Endothelial cell of umbilical vein (primary cell): ENCODE measurements at regions not wholly inside any gene's neighbourhood (a gene's known extent, or its start where the extent isn't known, plus 50 kb on each side); places are given as distances from the start of the nearest gene placed in this dataset.

ENCODE experiments used
- BruUV-seq: library from RNA; stranded (reverse); fragments of 400-500 nt; replicated peaks from 2 replicates; lab custom pipeline; 2021; lab: Mats Ljungman, UMichigan
- CTCF ChIA-PET: fragments of 300-600, 350-600 bp; sonication (Branson Sonifier 250); formaldehyde crosslinking; loops from one replicate; lab custom pipeline; 2021; ENCODE audit warnings: antibody characterized with exemption, inconsistent platforms; lab: Charles Lee
- POLR2A ChIA-PET: fragments of 300-600, 350-600 bp; sonication (Branson Sonifier 250); formaldehyde crosslinking; loops from one replicate; lab custom pipeline; 2021; ENCODE audit warnings: antibody characterized with exemption, inconsistent platforms; lab: Charles Lee
- DNase-seq: peaks from one replicate; pipeline ENCODE4 v3.0.0-alpha.2; 2011; ENCODE audit warnings: low read depth, low spot score
- FAIRE-seq: peaks from 2 replicates; lab custom pipeline; 2011; peaks lifted over from hg19 to GRCh38; lab: Jason Lieb, UNC
- H2AFZ ChIP-seq: 2 replicates; pipeline ENCODE4 v1.6.0; 2012; ENCODE audit warnings: low read depth, low read length, control low read depth, inconsistent platforms
- H3K27ac ChIP-seq: 2 replicates; pipeline ENCODE4 v1.5.1; 2011; ENCODE audit warnings: low read depth, mild to moderate bottlenecking, control low read depth, low read length, moderate library complexity; ENCODE audit not compliant: insufficient read depth
- H3K27me3 ChIP-seq, 2 experiments: 2 replicates each; pipeline versions ENCODE4 v1.6.0 to v1.6.1; 2011; ENCODE audit warnings: low read length in 2 of 2, mixed read lengths in 1 of 2; ENCODE audit not compliant: control insufficient read depth in 2 of 2, insufficient read depth in 2 of 2
- H3K36me3 ChIP-seq, 2 experiments: 2 replicates in 1 of 2; 3 replicates in 1 of 2; pipeline ENCODE4 v1.5.1; 2011; ENCODE audit warnings: low read length in 2 of 2, mild to moderate bottlenecking in 1 of 2, moderate library complexity in 1 of 2; ENCODE audit not compliant: control insufficient read depth in 2 of 2, insufficient read depth in 2 of 2; ENCODE audit errors: extremely low read depth in 1 of 2
- H3K4me1 ChIP-seq: 3 replicates; pipeline ENCODE4 v1.5.1; 2011; ENCODE audit warnings: mild to moderate bottlenecking, low read length; ENCODE audit not compliant: control insufficient read depth, insufficient read depth; ENCODE audit errors: extremely low read depth
- H3K4me2 ChIP-seq: 2 replicates; pipeline ENCODE4 v1.6.1; 2011; ENCODE audit warnings: low read length, control low read depth, mixed read lengths; ENCODE audit not compliant: insufficient read depth
- H3K4me3 ChIP-seq, 3 experiments: fragments of 200-600 bp in 1 of 3; sonication (generic), shearing (Covaris generic) in 1 of 3; replicated peaks in 1 of 3; 2 replicates each; pipeline ENCODE4 v1.5.1; 2011 to 2016; ENCODE audit warnings: control low read depth in 3 of 3, low read length in 3 of 3, mild to moderate bottlenecking in 2 of 3, inconsistent platforms in 1 of 3, low read depth in 1 of 3, moderate library complexity in 1 of 3; ENCODE audit not compliant: insufficient read depth in 1 of 3
- H3K79me2 ChIP-seq: 2 replicates; pipeline ENCODE4 v1.6.0; 2012; ENCODE audit warnings: low read length, inconsistent platforms; ENCODE audit not compliant: control insufficient read depth, insufficient read depth
- H3K9ac ChIP-seq: replicated peaks from 2 replicates; pipeline ENCODE3; 2011; ENCODE audit warnings: low read length, control low read depth; ENCODE audit not compliant: insufficient read depth; ENCODE audit errors: extremely low read depth
- H3K9me1 ChIP-seq: replicated peaks from 3 replicates; pipeline ENCODE4 v1.6.0; 2011; ENCODE audit warnings: mild to moderate bottlenecking, low read length; ENCODE audit not compliant: control insufficient read depth, insufficient read depth; ENCODE audit errors: extremely low read depth
- H3K9me3 ChIP-seq: replicated peaks from 2 replicates; pipeline ENCODE4 v1.5.1; 2012; ENCODE audit warnings: low read length, inconsistent platforms; ENCODE audit not compliant: control insufficient read depth, insufficient read depth
- H4K20me1 ChIP-seq: replicated peaks from 2 replicates; pipeline ENCODE3; 2011; ENCODE audit warnings: mild to moderate bottlenecking, low read length; ENCODE audit not compliant: control insufficient read depth, insufficient read depth; ENCODE audit errors: extremely low read depth
- EZH2 ChIP-seq: IDR thresholded peaks from 2 replicates; pipeline ENCODE4 v1.6.1; 2012; ENCODE audit warnings: borderline replicate concordance, low read depth, mild to moderate bottlenecking, moderate library complexity, low read length, inconsistent platforms; ENCODE audit not compliant: severe bottlenecking
- FOS ChIP-seq: IDR thresholded peaks from 2 replicates; pipeline ENCODE4 v1.6.1; 2011; ENCODE audit warnings: mild to moderate bottlenecking, low read length, moderate library complexity, borderline replicate concordance; ENCODE audit not compliant: insufficient read depth
- GATA2 ChIP-seq: IDR thresholded peaks from 2 replicates; pipeline ENCODE4 v1.7.0; 2011; ENCODE audit warnings: low read depth, mild to moderate bottlenecking, moderate library complexity, mixed read lengths, low read length; ENCODE audit not compliant: insufficient read length, insufficient read depth
- JUN ChIP-seq: IDR thresholded peaks from 2 replicates; pipeline ENCODE4 v1.6.1; 2011; ENCODE audit warnings: borderline replicate concordance, low read depth; ENCODE audit not compliant: insufficient read length, insufficient read depth
- POLR2A ChIP-seq: IDR thresholded peaks from 2 replicates; pipeline ENCODE4 v1.6.1; 2012; ENCODE audit warnings: low read depth, mild to moderate bottlenecking, control low read depth, low read length
- dilution Hi-C: fragments of 300-500 bp; cut with MboI; formaldehyde crosslinking; loops from one replicate; pipeline ENCODE4 v1.15.0; 2019; ENCODE audit warnings: low sequenced_read_pairs; ENCODE audit not compliant: extremely low pct_ligation_motif_present
- intact Hi-C: fragments of 100-400 bp; cut with micrococcal nuclease; formaldehyde crosslinking; loops from one replicate; pipeline ENCODE4 v1.10.0; 2022
- TF ChIP-seq, protein P1 (sequence below), 2 donors: IDR thresholded peaks; 1 replicate in 1 of 2; 2 replicates in 1 of 2; pipeline ENCODE4 v1.5.1; 2011; ENCODE audit warnings: low read length in 2 of 2, mild to moderate bottlenecking in 2 of 2, moderate library complexity in 2 of 2, control low read depth in 1 of 2, inconsistent platforms in 1 of 2, low read depth in 1 of 2; ENCODE audit not compliant: insufficient read depth in 1 of 2; ENCODE audit errors: extremely low read depth in 1 of 2

- Histone ChIP-seq H3K9ac (no peak overlapping the region), H3K4me1 (peaks cover 53% of the 10 kb centered on the region), H3K9me3 (no peaks in the 10 kb centered on the region), H3K9me1 (no peaks in the 10 kb centered on the region), H3K79me2 (no peaks in the 10 kb centered on the region), H3K27me3 (no peaks in the 10 kb centered on the region), H2AFZ (no peak overlapping the region), H3K27ac (no peak overlapping the region), H3K4me3 (no peak overlapping the region), H4K20me1 (no peaks in the 10 kb centered on the region), H3K4me2 (no peak overlapping the region), H3K36me3 (no peaks in the 10 kb centered on the region)
- intact Hi-C loops = no loop called here
- FAIRE-seq (no peak), DNase-seq (no peak)
- POLR2A ChIA-PET = no interaction called here
- CTCF ChIA-PET = interaction anchor here (1.1 to 1.8 kb wide), 3 partner anchors 24 to 80 kb away, joined by 4 to 8 read pairs (median 5); no protein-coding TSS in a partner anchor
- peak; percentile 29 for TF ChIP-seq GATA2
- TF ChIP-seq, protein P1, sequence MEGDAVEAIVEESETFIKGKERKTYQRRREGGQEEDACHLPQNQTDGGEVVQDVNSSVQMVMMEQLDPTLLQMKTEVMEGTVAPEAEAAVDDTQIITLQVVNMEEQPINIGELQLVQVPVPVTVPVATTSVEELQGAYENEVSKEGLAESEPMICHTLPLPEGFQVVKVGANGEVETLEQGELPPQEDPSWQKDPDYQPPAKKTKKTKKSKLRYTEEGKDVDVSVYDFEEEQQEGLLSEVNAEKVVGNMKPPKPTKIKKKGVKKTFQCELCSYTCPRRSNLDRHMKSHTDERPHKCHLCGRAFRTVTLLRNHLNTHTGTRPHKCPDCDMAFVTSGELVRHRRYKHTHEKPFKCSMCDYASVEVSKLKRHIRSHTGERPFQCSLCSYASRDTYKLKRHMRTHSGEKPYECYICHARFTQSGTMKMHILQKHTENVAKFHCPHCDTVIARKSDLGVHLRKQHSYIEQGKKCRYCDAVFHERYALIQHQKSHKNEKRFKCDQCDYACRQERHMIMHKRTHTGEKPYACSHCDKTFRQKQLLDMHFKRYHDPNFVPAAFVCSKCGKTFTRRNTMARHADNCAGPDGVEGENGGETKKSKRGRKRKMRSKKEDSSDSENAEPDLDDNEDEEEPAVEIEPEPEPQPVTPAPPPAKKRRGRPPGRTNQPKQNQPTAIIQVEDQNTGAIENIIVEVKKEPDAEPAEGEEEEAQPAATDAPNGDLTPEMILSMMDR (IDR thresholded peaks at IDR 0.05; ENCODE audit: extremely low read depth in 1 of 2, insufficient read depth in 1 of 2, low read depth in 1 of 2, low read length in 2 of 2) = no peak
- dilution Hi-C loops = loop anchor here (10.0 to 25.0 kb wide), 2 partner anchors 49 to 124 kb away; partner anchors contain the start of gene NCOR2
- BruUV-seq = no TSS peak
Measured at GRCh38 chr12:124685689-124686369, 118.4 kb upstream of the NCOR2 start.

DNA sequence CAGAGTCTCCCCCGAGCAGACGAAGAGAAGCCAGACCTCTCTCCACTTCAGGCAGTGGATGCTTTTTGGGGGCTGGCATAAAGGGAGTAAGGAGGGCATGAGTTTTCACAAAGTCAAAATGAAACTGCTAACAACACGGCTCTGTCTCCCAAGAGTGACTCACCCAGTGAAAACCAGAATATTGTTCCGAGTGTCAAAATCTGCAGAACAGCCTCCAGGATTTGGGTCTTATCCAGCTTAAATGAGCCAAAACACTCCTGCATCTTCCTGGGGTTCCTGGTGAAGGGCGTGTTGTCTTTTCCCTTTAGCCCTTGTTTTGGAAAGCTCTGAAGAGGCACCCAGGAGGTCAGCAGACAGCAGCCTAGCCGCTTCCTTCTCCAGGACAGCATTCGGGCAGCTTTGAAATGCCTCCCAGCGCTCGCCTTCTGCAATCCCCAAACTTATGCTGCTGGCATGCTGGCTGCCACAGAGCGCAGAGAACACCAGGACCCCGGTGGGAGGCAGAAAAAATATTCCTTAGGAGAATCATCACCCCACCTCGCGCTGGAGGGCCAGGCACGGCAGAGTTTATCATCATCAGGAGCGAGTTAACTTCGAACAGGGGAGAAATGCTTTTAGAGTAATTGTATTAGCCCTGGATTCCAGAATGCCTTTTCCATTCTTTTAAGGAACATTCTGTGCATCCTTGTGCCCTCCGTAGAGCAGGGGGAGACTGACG is 117.7 kb upstream of the NCOR2 start:
- Histone ChIP-seq H3K9me1 (no peaks in the 10 kb centered on the region), H3K4me1 (peaks cover 56% of the 10 kb centered on the region), H2AFZ (peak overlapping the region; percentile 35), H3K9me3 (no peaks in the 10 kb centered on the region), H4K20me1 (no peaks in the 10 kb centered on the region), H3K9ac (peak overlapping the region; percentile 12), H3K36me3 (no peaks in the 10 kb centered on the region), H3K27ac (peak overlapping the region; percentile 63), H3K79me2 (no peaks in the 10 kb centered on the region), H3K4me3 (no peak overlapping the region), H3K4me2 (peak overlapping the region; percentile 38), H3K27me3 (no peaks in the 10 kb centered on the region)
- POLR2A ChIA-PET = no interaction called here
- DNase-seq = no peak
- CTCF ChIA-PET = interaction anchor here (1.1 to 1.8 kb wide), 3 partner anchors 25 to 81 kb away, joined by 4 to 8 read pairs (median 5); no protein-coding TSS in a partner anchor
- dilution Hi-C loops = loop anchor here (10.0 to 25.0 kb wide), 2 partner anchors 50 to 123 kb away; partner anchors contain the start of gene NCOR2
- BruUV-seq = no TSS peak
- intact Hi-C loops = no loop called here
- TF ChIP-seq JUN (no peak), FOS (peak; percentile 61), EZH2 (no peak), POLR2A (no peak), GATA2 (no peak)
- TF ChIP-seq, protein P1 (IDR thresholded peaks at IDR 0.05; ENCODE audit: extremely low read depth in 1 of 2, insufficient read depth in 1 of 2, low read depth in 1 of 2, low read length in 2 of 2) = no peak
- peak; percentile 93 for FAIRE-seq
